ENCODE measurements at regions not wholly inside any gene's neighbourhood (a gene's known extent, or its start where the extent isn't known, plus 50 kb on each side); places are given as distances from the start of the nearest gene placed in this dataset.
"Not testable (repeated sequence)": the region's sequence is repeated elsewhere in the genome, so short reads cannot be mapped to it uniquely, and the experiment has no call there.

DNA sequence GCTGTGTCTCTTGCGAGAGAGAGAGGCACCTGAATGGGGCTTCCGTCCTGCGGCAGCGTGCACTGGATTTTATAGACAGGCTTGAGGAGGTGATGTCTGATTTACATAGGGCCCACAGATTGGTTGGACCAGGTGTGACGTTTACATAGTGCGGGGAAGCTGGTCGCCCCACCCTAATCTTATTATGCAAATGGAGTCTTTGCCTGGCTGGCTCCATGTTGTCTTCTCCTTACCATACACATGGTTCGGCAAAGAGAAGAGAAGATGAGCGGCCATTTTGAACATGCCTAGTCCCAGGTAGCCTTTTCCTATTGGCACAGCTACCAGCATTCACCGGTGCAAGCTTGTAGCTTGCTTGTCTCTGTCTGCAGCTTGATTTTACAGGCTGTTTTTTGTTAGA lies 238.5 kb upstream of the GALNT17 start:
- H3K9me3 Mint-ChIP-seq (ENCODE audit: low read depth) = peaks cover 2% of the 10 kb centered on the region
- H3K27me3 Mint-ChIP-seq (ENCODE audit: low read depth) = peaks cover 24% of the 10 kb centered on the region
- DNase-seq (ENCODE audit: low spot score) = no peak
- H3K27ac Mint-ChIP-seq (ENCODE audit: unreplicated experiment) = no peak overlapping the region
- H3K4me3 Mint-ChIP-seq (ENCODE audit: unreplicated experiment) = no peak overlapping the region
- H3K36me3 Mint-ChIP-seq (ENCODE audit: low read depth) = no peaks in the 10 kb centered on the region
- TF ChIP-seq, protein P1, sequence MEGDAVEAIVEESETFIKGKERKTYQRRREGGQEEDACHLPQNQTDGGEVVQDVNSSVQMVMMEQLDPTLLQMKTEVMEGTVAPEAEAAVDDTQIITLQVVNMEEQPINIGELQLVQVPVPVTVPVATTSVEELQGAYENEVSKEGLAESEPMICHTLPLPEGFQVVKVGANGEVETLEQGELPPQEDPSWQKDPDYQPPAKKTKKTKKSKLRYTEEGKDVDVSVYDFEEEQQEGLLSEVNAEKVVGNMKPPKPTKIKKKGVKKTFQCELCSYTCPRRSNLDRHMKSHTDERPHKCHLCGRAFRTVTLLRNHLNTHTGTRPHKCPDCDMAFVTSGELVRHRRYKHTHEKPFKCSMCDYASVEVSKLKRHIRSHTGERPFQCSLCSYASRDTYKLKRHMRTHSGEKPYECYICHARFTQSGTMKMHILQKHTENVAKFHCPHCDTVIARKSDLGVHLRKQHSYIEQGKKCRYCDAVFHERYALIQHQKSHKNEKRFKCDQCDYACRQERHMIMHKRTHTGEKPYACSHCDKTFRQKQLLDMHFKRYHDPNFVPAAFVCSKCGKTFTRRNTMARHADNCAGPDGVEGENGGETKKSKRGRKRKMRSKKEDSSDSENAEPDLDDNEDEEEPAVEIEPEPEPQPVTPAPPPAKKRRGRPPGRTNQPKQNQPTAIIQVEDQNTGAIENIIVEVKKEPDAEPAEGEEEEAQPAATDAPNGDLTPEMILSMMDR (IDR thresholded peaks at IDR 0.05) = no peak
- H3K4me1 Mint-ChIP-seq (ENCODE audit: low read depth) = no peaks in the 10 kb centered on the region

DNA sequence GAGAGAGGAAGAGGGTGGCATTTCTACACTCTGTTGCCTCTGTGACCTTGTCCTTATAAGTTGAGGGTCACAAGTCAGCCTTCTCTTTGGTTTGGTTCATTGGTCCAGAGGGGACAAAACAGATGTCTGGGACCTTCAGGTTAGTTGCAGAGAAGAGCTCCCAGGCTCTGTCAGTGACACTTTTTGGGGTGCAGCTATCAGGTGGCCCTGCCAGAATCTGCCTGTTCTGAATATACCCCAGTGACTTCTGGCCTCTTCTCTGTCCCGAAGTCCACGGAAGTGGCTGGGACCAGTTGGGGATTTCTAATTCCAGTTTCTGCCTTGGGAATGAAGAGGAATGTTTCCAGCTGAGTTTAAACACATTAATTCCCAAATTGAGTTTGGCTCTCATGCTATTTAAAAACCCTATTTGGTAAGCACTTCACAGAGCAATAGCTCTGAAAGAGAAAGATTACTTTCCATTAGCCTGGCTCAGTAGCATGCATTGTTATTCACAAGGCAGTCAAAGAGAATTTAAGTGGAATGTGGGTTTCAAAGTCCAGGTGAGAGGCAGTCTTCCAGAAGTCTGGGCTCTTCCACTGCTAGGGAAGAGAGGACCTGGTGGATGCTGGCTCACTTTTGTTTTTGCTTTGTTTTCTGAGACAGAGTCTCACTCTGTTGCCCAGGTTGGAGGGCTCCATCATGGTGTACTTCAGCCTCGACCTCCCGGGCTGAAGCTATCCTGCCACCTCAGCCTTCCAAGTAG lies 237.8 kb upstream of the GALNT17 start:
- H3K4me1 Mint-ChIP-seq (ENCODE audit: low read depth) = no peaks in the 10 kb centered on the region
- no peak overlapping the region for H3K27ac Mint-ChIP-seq (ENCODE audit: unreplicated experiment)
- H3K27me3 Mint-ChIP-seq (ENCODE audit: low read depth) = peaks cover 22% of the 10 kb centered on the region

DNA sequence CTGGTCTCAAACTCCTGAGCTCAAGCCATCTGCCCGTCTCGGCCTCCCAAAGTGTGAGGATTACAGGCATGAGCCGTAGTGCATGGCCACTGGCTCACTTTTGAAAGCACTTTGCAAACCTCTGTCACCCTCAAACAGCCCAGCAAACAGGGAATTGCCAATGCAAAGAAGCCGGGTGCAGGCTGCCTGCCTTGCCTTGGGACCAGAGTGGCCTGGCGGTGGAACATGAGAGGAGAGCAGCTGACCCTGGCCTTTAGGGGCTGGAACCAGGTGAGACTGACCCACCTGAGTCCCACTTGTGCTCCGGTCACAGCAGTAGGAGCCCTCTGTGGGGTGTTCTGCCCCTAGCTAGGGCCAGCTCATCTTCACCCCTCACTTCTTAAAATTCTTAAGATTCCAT lies 237.1 kb upstream of the GALNT17 start:
- Mint-ChIP-seq H3K27ac (ENCODE audit: unreplicated experiment) (no peak overlapping the region), H3K4me1 (ENCODE audit: low read depth) (no peaks in the 10 kb centered on the region)

More for the DNA sequence above, 237.8 kb upstream of the GALNT17 start:
- TF ChIP-seq, protein P1 (IDR thresholded peaks at IDR 0.05) = no peak
- H3K9me3 Mint-ChIP-seq (ENCODE audit: low read depth) = peaks cover 2% of the 10 kb centered on the region
- no peak for DNase-seq (ENCODE audit: low spot score)
- no peak overlapping the region for H3K4me3 Mint-ChIP-seq (ENCODE audit: unreplicated experiment)
- no peaks in the 10 kb centered on the region for H3K36me3 Mint-ChIP-seq (ENCODE audit: low read depth)

DNA sequence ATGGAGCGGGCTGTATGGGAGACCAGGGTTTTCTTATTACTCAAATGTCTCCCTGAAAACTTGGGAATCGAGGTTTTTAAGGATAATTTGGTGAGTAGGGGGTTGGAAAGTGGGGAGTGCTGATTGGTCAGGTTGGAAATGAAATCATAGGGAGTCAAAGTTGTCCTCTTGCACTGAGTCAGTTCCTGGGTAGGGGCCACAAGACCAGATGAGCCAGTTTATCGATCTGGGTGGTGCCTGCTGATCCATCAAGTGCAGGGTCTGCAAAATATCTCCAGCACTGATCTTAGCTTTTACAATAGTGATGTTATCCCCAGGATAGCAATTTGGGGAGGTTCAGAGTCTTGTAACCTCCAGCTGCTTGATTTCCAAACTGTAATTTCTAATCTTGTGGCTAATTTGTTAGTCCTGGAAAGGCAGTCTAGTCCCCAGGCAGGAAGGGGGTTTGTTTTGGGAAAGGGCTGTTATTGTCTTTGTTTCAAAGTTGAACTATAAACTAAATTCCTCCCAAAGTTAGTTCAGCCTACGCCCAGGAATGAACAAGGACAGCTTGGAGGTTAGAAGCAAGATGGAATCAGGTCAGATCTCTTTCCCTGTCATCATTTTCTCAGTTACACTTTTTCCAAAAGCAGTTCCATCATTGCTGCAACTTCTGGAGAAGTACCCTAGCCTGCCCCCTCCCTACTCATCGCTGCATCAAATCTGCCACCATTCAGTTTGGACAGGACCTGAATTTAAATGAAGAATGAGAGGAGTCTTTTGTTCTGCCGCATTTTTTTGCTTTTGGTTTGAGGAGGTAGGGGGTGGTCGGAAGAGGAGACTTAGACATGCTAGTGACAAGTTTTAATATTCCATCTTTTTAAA lies 236.4 kb upstream of the GALNT17 start:
- not testable (repeated sequence) for H3K27ac Mint-ChIP-seq (ENCODE audit: unreplicated experiment); H3K4me3 Mint-ChIP-seq (ENCODE audit: unreplicated experiment); H3K9me3 Mint-ChIP-seq (ENCODE audit: low read depth); H3K36me3 Mint-ChIP-seq (ENCODE audit: low read depth); DNase-seq (ENCODE audit: low spot score); H3K4me1 Mint-ChIP-seq (ENCODE audit: low read depth)
- H3K27me3 Mint-ChIP-seq (ENCODE audit: low read depth) = peaks cover 19% of the 10 kb centered on the region

More for the DNA sequence above, 237.1 kb upstream of the GALNT17 start:
- Mint-ChIP-seq H3K27me3 (ENCODE audit: low read depth) (peaks cover 22% of the 10 kb centered on the region), H3K36me3 (ENCODE audit: low read depth) (no peaks in the 10 kb centered on the region), H3K4me3 (ENCODE audit: unreplicated experiment) (no peak overlapping the region), H3K9me3 (ENCODE audit: low read depth) (peaks cover 2% of the 10 kb centered on the region)
- TF ChIP-seq, protein P1 (IDR thresholded peaks at IDR 0.05) = no peak
- no peak for DNase-seq (ENCODE audit: low spot score)

DNA sequence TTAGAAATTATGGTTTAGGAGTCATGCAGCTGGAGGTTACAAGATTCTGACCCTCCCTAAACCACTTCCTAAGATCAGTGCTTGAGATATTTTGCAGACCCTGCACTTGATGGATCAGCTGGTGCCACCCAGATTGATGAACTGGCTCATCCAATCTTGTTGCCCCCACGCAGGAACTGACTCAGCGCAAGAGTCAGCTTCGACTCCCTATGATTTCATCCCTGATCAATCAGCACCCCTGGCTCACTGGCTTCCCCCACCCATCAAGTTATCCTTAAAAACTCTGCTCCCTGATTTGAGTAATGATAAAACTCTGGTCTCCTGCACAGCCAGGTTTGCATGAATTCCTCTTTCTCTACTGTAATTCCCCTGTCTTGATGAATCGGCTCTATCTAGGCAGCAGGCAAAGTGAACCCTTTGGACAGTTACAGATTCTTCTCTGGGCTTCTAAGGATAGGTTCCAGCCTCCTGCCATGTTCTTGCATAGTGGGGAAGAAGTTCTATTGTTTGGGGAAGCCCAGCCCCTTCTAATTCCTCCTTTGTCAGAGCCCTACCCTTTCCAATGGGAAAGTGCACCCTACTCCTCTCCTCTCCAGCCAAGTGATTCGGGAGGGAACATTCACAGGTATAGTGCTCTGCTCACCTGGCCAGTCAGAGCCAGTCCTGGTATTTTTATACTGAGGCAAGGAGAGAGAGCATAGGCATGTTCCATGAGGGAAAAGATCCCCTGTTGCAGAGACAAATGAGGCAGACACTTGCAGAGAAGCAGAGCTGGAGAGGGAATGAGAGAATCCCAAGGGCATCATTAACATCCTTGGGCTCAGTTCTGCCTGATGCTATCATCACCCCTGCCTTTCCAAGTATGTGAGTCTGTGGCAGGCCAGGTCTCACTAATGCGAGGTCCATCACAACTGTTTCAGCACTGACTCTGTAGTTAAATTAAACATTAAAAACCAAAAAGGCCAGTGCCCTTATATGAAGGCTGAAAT lies 224.4 kb upstream of the GALNT17 start:
- Mint-ChIP-seq H3K27ac (ENCODE audit: unreplicated experiment) (no peak overlapping the region), H3K27me3 (ENCODE audit: low read depth) (peaks cover 3% of the 10 kb centered on the region), H3K36me3 (ENCODE audit: low read depth) (peaks cover 2% of the 10 kb centered on the region), H3K4me3 (ENCODE audit: unreplicated experiment) (no peak overlapping the region), H3K4me1 (ENCODE audit: low read depth) (no peaks in the 10 kb centered on the region), H3K9me3 (ENCODE audit: low read depth) (peaks cover 7% of the 10 kb centered on the region)
- TF ChIP-seq, protein P1 (IDR thresholded peaks at IDR 0.05) = no peak
- no peak for DNase-seq (ENCODE audit: low spot score)
